Ectodermal cell (in vitro differentiated cells): ENCODE measurements at regions not wholly inside any gene's neighbourhood (a gene's known extent, or its start where the extent isn't known, plus 50 kb on each side); places are given as distances from the start of the nearest gene placed in this dataset.

Experiments used
- H3K27ac ChIP-seq: 2 replicates; pipeline ENCODE4 v1.7.0; 2013; ENCODE audit warnings: mild to moderate bottlenecking, low read depth, low read length; ENCODE audit not compliant: insufficient read depth, poor library complexity, severe bottlenecking
- H3K27me3 ChIP-seq: 2 replicates; pipeline ENCODE4 v1.7.0; 2013; ENCODE audit warnings: mild to moderate bottlenecking, low read length; ENCODE audit not compliant: insufficient read depth, control insufficient read depth, poor library complexity, severe bottlenecking
- H3K36me3 ChIP-seq: one replicate; pipeline ENCODE4 v1.7.0; 2013; ENCODE audit warnings: low read length; ENCODE audit not compliant: control insufficient read depth, insufficient read depth
- H3K4me1 ChIP-seq: one replicate; pipeline ENCODE4 v1.7.0; 2013; ENCODE audit warnings: low read length; ENCODE audit not compliant: control insufficient read depth, insufficient read depth
- H3K4me3 ChIP-seq: 2 replicates; pipeline ENCODE4 v1.7.0; 2013; ENCODE audit warnings: low read depth, low read length, control low read depth; ENCODE audit not compliant: insufficient read depth
- H3K9me3 ChIP-seq: 2 replicates; pipeline ENCODE4 v1.7.0; 2013; ENCODE audit warnings: mild to moderate bottlenecking, low read length, moderate library complexity; ENCODE audit not compliant: control insufficient read depth
- whole genome bisulfite sequencing, 2 experiments: methylation state at CpG; one replicate each; pipeline ENCODE4 v1.1.7; 2013; ENCODE audit warnings: missing lambda C conversion rate in 2 of 2; 5-methylcytosine and 5-hydroxymethylcytosine counted together

DNA sequence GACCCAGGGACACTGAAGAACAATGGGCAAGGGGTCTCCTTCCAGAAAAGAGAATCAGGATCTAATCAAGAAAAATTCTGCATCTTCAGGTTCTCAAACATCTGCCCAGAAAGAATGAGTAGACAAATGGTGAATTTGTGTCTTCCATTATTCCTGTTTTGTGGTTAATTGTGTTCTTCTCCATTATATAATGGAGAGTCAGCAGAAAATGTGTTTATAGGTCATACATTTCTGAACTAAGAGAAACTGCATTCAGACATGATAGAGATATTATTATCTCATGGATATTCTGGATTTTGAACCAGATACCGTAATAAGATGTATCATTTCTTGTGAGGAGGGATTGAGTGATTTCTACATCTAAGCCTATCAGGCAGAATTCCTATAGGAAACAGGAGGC lies 581.7 kb upstream of the JAG1 start:
- H3K27ac ChIP-seq: no peak overlapping the region
- no peak overlapping the region for H3K4me3 ChIP-seq
- 95% methylated on average over 1 of the region's 1 CpG; no CpG with 5 or more reads in 1 of the 2 experiments for WGBS, 2 experiments
- no peaks in the 10 kb centered on the region for H3K36me3 ChIP-seq
- no peaks in the 10 kb centered on the region for H3K9me3 ChIP-seq
- peaks cover 5% of the 10 kb centered on the region for H3K27me3 ChIP-seq
- H3K4me1 ChIP-seq: no peaks in the 10 kb centered on the region

DNA sequence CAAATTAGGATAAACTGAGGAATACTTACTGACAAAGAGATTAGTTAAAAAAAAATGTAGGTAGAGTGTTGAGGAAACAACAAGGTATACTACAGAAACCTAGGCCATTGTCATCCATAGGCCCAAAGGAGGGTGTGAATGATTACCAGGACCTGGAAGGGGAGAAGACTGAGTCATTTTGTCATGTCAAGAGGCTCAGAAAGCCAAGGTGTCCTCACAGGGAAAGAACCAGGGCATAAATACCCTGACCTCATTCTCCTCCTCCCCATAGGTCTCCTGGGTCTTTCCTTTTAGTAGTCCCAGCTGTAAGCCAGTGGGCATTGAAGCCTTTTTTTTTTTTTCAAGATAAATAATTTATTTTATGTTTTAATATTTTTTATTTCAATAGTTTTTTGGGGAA lies 582.1 kb upstream of the JAG1 start:
- no peak overlapping the region for H3K4me3 ChIP-seq
- H3K27ac ChIP-seq: no peak overlapping the region

DNA sequence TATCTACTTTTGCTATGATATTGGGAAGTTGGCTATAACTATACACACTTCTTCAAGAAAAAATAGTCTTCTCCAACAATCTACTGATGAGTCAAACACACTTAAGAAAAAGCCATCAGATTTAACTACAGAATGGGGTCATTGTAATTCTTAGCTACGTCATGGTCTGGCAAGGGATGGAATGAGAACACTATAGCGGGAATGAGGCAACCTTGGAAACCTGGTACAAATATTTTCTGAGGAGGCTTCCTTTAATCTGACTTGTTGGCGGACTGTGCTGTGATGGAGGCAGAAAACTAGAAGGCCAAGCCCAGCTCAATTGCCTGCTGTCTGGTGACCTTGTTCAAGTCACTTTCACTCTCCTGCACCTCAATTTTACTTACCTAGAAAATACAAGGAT lies 586.8 kb upstream of the JAG1 start:
- 95 to 97% methylated on average over 3 of the region's 3 CpGs for WGBS, 2 experiments
- H3K4me1 ChIP-seq: peaks cover 4% of the 10 kb centered on the region
- no peaks in the 10 kb centered on the region for H3K9me3 ChIP-seq
- H3K27ac ChIP-seq: no peak overlapping the region
- no peaks in the 10 kb centered on the region for H3K36me3 ChIP-seq
- H3K27me3 ChIP-seq: no peaks in the 10 kb centered on the region
- no peak overlapping the region for H3K4me3 ChIP-seq

More for the DNA sequence above, 582.1 kb upstream of the JAG1 start:
- Histone ChIP-seq H3K36me3 (no peaks in the 10 kb centered on the region), H3K9me3 (no peaks in the 10 kb centered on the region), H3K4me1 (no peaks in the 10 kb centered on the region), H3K27me3 (peaks cover 5% of the 10 kb centered on the region)

DNA sequence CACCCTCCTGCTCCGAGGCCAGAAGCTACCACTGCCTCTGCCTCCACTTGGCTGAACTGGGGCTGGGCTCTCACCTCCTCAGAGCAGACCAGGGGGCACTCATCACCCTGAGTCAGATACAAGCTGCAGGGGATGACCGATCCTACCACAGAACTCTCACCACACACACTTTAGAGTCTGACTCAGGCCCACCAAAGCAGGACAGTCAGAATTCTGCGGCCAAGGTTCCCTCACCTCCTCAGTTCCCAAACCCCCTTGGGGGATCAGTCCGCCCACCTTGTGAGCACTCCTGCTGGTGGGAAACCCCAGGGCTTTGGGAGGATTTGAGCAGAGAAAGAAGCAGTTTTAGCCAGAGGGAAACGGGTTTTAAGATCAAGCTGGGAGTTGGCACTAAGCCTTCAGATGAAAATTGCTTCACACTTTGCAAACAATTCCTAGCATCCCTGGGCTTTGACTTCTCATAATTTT lies 587.8 kb upstream of the JAG1 start:
- 84 to 90% methylated on average over 5 of the region's 5 CpGs for WGBS, 2 experiments
- Histone ChIP-seq H3K4me1 (peaks cover 8% of the 10 kb centered on the region), H3K27me3 (no peaks in the 10 kb centered on the region), H3K4me3 (no peak overlapping the region), H3K27ac (no peak overlapping the region), H3K36me3 (no peaks in the 10 kb centered on the region), H3K9me3 (no peaks in the 10 kb centered on the region)

GRCh38 chr20:11266571-11266970 lies 592.8 kb upstream of the JAG1 start:
- Histone ChIP-seq H3K27me3 (no peaks in the 10 kb centered on the region), H3K27ac (no peak overlapping the region), H3K36me3 (no peaks in the 10 kb centered on the region), H3K9me3 (no peaks in the 10 kb centered on the region), H3K4me1 (peaks cover 32% of the 10 kb centered on the region), H3K4me3 (no peak overlapping the region)
- WGBS, 2 experiments: 89 to 97% methylated on average over 3 of the region's 3 CpGs

DNA sequence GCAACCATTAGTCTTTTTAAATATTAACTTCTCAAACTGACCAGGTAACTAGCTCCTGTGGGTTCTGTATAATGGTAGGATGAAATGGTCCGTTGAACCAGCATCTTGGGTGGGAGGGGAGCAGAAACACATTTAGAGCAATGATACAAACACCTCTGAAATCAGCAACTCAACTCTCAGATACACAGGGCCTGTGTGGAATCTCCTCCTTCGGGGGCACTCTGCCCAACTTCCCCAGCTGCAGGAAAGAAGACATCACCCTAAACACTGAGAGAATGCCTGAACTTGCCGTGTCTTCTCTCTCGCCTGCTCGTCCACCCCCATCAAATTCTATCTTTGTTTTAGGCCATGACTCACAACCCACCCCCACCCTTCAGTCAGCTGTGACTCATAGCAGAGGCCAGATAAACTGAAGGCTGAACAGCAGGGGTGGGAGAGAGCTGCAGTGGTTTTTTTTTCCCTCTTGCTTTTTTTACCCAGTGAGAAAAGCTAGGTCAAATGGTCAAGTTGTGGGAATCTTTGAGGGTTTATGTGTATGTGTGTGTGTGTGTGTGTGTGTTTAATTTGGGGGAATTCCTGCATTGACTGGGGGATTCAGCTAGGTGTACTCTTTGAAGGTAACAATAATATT lies 593.4 kb upstream of the JAG1 start:
- Histone ChIP-seq H3K27ac (no peak overlapping the region), H3K9me3 (no peaks in the 10 kb centered on the region), H3K27me3 (no peaks in the 10 kb centered on the region), H3K4me1 (peaks cover 33% of the 10 kb centered on the region), H3K36me3 (no peaks in the 10 kb centered on the region), H3K4me3 (no peak overlapping the region)
- WGBS, 2 experiments: 18 to 37% methylated on average over 4 of the region's 5 CpGs

- Histone ChIP-seq H3K9me3 (no peaks in the 10 kb centered on the region), H3K36me3 (no peaks in the 10 kb centered on the region), H3K27me3 (no peaks in the 10 kb centered on the region), H3K4me3 (no peak overlapping the region), H3K4me1 (peaks cover 38% of the 10 kb centered on the region), H3K27ac (no peak overlapping the region)
- WGBS, 2 experiments: 65 to 73% methylated on average over 4 of the region's 4 CpGs
These were observed 594.0 kb upstream of the JAG1 start for GRCh38 chr20:11267762-11268335.

DNA sequence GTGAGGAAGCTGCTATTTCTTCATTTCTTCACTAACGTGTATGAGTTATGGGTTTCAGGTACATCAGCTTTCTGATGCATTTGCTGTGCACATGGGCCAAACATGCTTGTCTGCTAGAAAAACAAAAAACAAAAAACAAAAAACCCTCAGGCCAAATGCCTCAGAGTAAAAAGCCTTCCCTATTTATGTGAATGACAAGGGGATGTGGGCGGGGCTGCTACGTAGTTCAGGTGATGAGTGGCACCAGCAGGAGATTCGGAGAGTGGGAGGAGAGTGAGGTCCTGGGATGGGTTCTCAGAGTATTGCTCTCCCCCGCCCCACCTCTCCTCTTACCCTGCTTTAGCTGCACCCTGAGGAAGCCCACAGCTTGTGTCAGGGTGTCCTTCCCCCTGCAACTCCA lies 596.8 kb upstream of the JAG1 start:
- Histone ChIP-seq H3K9me3 (no peaks in the 10 kb centered on the region), H3K27me3 (no peaks in the 10 kb centered on the region), H3K27ac (no peak overlapping the region), H3K4me3 (no peak overlapping the region), H3K4me1 (peaks cover 52% of the 10 kb centered on the region), H3K36me3 (no peaks in the 10 kb centered on the region)
- 83% methylated on average over 5 of the region's 5 CpGs for WGBS, 2 experiments

DNA sequence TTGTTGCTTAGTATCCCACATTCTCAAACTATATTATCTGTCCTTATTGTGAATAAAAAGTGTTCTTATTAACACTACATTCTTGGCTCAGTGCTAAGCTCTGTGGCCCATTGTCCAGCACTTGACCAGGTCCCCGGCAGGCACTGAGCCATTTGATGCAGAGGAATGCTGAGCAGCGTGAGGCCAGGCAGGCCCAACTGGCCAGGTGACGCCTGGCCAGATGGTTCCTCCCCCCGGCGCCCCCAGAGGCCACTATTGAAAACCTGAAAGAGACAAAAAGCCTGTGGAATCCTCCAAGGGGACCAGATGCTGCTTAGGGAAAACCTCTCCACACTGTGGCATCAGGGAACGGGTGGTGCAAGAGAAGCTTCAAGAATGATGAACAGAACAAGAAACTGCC lies 597.5 kb upstream of the JAG1 start:
- no peaks in the 10 kb centered on the region for H3K9me3 ChIP-seq
- H3K27me3 ChIP-seq: no peaks in the 10 kb centered on the region
- 10 to 18% methylated on average over 6 of the region's 6 CpGs for WGBS, 2 experiments
- no peak overlapping the region for H3K4me3 ChIP-seq
- H3K4me1 ChIP-seq: peaks cover 50% of the 10 kb centered on the region
- H3K27ac ChIP-seq: peak overlapping the region; percentile 28
- H3K36me3 ChIP-seq: no peaks in the 10 kb centered on the region

DNA sequence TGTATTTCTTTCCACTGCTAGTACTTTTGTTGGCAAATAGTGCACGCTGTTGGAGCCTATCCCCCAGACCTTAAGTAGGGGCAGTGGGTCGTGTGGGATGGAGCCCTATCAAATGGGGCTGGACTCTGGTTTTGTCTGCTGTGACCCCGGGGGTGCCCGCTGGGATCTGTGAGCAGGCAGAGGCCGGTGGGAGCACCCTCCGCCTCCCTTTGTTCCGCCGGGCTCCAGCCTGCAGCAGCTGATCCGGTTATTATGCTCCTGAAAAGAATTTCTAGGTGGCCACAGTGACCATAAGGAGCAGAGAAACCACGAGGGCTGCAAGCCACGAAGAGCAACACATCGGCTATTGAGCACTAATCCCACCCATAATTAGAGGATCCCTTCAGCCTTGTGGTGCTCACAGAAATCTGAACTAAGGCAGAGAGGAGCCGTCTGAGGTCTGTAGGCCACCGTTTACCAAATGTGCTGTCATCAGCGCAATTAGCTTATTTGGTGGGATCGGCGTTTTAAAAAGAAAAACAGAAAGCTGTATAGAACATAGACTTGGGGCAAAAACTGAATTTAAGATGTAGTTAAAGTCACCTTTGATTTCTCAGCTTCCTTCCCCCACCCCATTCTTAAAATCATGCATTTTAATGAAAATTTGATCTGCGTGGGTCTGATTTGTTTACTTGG lies 598.3 kb upstream of the JAG1 start:
- H3K4me1 ChIP-seq: peaks cover 49% of the 10 kb centered on the region

More for the DNA sequence above, 598.3 kb upstream of the JAG1 start:
- no peak overlapping the region for H3K4me3 ChIP-seq
- H3K27me3 ChIP-seq: no peaks in the 10 kb centered on the region
- no peaks in the 10 kb centered on the region for H3K36me3 ChIP-seq
- H3K27ac ChIP-seq: peak overlapping the region; percentile 28
- WGBS, 2 experiments: 56 to 57% methylated on average over 18 of the region's 18 CpGs
- H3K9me3 ChIP-seq: no peaks in the 10 kb centered on the region
